ENCODE measurements at regions not wholly inside any gene's neighbourhood (a gene's known extent, or its start where the extent isn't known, plus 50 kb on each side); places are given as distances from the start of the nearest gene placed in this dataset.

DNA sequence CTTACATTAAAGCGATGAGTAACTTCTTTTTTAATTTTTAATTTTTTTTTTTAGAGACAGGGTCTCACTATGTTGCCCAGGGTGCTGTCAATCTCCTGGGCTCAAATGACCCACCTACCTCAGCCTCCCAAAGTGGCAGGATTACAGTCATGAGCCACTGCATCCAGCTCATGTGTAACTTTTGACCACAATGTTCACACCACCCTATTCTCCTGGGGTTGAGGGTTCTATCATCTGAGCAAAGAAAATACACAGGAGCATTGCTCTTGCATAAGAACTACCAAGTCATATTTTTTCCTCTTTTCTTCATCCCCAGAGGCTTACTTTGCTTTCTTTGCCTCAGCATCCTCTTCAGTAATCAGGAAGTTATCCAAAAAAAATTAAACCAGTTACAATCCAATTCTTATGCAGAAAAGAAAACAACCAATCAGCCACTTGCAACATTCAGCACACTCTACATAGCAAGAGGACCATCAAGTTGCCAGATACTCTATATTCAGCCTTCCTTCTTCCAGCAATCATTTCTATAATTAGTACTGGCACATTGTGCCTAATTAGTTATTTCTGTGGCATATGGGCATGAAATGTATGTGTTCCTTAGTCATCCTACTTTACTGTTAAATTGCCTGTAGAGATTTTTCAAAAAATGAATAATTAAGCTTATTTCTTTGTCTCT, 345.6 kb downstream of the AKAIN1 start:
- DNase-seq = no peak

DNA sequence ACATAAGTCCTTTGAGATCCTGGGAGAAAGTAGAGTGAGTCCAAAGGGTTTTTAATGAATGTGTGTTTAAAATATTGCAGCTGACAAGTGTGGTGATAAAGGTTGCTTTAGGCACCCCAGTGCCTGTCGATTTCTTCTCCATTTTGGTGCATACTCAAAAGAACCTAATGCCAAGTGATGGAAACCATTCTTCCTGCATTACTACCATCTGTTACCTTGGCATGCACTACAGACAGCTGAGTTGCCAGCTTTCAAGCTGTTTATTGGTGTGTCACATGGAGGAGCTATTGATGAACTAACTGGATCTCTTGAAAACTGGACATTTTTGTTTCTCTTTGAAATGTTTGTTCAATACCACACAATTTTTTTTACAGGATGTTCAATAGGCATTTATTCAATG, 350.0 kb downstream of the AKAIN1 start:
- DNase-seq = no peak

DNA sequence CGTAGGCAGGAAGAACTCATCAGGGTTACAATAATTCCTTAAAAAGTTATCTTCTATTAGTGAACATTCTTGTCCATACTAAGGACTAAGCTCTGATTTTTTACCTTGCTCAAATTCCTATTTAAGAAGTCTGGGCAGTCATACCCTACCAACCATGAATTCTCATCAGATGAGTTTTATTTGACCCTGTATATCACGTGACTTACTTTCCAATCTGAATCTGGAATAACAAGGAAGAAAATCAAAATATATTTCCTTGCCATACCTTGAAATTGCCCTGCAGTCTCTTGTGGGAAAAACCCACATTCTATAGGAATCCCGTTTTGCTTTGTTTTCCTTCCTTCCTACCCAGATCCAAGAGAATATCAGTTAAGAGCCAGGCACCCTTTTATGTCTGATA, 352.7 kb downstream of the AKAIN1 start:
- no peak for DNase-seq

DNA sequence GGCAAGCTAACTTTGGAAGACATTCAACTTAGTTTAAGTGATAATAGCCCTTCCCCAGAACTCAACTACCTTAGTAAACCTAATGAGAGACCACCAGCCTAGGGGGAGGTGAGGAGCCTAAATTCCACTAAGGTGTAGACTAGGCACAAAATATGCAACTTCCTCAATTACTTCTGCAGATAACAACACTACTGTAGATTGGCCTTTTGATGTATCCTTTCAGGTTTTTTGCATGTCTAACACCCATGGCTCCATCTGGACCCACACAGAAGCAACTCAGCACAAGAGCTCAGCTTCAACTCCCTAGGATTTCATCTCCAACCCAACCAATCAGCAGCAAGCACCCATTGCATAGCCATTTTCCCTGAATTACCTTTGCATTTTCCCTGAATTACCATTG, 353.3 kb downstream of the AKAIN1 start:
- no peak for DNase-seq

DNA sequence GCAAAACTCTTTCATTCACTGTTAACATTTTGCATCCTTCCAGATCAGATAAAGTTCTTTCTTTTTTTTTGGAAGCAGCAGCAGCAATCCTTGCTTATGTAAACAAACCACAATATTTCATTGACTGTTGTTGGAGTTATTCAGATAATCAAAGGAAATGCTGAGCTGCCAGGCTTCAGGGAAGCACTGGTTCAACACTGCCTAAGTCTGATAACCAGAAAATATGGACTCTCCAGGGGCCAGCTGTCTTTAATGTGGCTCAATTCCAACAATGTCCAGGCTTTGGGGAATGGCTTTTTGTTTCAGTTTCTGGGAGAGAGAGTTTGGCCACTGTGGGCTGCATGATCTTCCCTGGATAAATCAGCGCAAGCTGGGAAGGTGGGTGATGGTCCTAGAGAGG, 354.3 kb downstream of the AKAIN1 start:
- DNase-seq = no peak

DNA sequence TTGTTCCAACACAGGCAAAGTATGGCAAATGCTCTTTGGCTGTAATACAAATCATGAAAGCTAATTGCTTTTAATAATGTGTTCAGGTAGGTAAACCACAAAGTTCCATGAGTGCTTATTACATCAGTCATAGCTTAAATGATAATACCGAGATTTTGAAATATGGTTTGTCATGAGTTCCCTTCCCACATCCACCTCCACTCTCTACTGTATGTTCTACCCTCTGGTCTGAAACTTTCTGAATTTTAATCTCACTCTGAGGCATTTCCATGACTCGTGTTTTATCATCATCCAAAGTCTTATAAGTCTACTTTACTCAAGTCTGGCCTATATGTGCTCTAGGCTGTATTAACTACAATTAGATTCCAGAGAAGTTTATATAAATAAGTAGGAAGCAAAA, 354.8 kb downstream of the AKAIN1 start:
- DNase-seq = no peak

DNA sequence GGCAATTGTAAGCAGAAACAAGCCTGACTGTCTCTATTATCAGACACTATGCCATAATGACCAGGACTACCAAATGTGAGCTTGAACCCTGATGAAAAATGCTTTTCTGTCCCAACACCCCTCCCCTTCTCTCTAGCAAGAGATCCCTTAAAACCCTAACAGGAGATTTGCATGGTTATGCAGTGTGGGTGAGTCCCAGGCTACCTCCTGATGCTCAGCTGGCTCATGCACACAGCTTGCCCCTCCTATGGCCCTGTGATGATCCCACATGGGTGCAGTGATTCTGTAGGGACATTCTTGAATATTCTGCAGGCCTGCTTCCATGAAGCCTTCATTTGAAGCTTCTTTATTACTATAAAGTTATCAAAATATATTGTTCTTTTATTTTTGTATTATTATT, 357.4 kb downstream of the AKAIN1 start:
- no peak for DNase-seq

DNA sequence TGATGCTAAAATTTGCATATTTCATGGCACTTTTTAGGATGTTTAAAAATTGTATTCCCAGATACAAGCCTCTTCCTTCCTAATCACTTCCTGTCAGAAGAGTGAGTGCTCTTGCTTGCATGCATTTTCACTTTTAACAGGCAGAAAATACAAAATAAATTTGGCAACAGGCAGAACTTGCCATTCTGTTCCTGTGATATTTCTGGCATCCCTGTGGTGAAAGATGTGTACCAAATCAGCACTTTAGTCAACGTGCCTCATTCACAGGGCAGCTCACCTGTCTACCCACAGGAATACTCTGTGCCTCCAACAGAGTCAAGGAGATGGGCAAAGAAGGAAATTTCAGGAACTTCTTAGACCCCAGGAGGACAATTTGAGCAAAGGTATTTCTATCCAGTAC, 360.9 kb downstream of the AKAIN1 start:
- DNase-seq = no peak

DNA sequence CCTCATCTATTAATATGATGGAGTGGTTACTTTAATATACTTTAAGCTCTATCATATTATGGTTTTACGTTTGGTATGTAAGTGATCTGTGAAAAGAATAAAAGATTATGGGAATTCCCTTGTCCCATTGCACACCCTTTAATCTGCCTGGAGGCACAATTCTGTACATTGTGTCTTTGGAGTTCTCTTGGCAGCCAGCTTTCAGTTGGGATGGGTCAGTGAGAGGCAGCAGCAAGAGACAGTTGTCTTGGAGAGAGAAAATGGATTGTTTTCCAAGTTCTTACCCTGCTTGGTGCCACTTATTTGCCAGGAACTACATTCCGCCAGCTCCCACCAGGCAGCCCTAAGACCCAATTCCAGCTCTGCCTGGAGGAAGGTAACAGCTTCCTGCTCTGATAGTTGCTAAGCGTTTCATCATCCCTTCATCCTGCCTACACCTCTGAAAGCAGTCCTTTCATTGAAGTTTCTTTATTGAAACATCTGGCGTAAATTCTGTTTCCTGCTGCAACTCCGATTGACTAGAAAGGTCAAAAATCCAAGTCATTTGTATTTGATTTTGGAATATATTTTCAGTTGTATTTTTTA, 365.2 kb downstream of the AKAIN1 start:
- no peak for DNase-seq

DNA sequence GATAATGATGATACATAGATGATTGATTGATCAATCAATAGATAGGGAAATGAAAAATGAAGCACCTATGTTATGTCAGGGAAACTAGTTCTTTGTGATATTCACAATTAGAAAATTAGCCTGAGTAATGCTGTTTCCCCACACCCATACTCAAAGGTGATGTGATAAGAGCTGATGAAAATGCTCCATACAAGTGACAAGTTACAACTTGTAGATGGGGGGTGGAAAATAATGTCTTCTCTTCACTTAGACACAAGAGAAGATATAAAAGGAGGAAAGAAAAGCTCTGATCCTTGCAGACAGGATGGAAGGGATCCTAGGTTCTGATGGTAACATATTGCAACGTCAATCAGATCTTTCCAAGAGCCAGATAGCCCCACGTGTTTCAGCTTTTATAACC, 365.9 kb downstream of the AKAIN1 start:
- no peak for DNase-seq

DNA sequence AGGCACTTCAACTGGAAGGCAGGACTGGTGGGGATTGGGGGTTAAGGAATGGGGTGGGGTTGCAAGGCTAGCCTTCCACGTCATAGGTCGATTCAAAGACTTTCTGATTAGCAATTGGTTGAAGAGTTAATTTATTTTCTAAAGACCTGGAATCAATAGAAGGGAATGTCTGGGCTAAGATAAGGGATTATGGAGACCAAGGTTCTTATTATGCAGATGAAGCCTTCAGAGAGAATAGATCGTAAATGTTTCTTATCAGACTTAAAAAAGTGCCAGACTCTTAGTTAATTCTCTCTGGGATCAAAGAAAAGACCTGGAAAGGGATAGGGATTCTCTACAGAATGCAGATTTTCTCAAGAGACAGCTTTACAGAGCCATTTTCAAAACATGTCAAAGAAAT, 368.0 kb upstream of the DLGAP1 start:
- DNase-seq = no peak

DNA sequence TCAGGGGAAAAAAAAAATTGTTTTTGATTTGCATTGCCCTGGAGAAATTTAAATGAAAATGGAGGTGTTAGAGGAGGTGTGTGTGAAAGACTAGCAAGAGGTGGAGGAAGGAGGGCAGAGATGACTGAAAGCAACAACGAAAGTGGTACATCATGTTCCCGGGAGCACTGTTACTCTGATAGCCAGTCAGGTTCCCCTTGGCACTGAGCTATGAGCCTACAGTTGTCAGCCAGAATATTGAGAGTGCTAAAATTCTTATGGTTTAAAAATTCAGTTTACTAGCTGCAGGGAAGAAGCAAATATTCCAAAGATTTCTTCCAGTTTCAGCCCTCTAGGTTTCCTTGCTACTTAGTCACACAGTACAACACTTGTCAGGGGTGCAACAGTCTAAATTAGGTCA, 366.7 kb upstream of the DLGAP1 start:
- no peak for DNase-seq

DNA sequence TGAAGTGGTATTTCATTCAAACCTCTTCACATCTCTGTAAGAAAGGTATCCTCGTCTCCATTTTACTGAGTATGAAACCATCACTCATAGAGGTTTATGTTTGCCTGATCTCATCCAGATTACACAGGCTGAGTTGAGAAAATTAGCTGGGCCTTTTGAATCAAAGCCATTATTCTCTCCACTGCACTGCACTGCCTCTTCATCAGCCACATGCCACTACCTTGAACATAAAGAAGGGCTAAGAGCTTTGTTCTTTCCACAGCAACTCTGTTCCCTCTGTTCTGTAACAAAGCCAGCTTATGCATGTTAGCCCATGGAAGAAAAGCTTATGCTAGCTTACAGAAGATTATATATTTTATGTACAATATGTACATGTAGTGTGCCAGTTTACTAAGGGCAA, 362.6 kb upstream of the DLGAP1 start:
- no peak for DNase-seq

DNA sequence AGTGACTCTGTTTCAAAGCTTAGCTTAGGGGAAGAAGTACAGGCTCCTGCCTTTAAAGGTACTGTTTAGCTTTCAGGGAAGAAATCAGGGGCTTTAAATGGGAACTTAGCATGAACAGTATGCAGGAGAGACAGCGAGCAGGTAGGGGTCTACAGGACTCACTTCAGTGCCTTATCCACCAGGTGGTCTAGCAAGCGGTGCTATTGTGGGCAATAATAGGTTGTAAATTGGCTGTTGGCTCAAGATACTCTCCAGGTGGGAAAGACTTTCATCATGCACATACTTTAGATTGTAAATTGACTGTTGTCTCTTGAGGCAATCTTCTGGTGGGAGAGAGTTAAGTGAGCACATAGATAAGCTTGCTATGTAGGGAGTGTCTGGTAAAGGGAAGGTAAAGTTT, 358.6 kb upstream of the DLGAP1 start:
- no peak for DNase-seq

DNA sequence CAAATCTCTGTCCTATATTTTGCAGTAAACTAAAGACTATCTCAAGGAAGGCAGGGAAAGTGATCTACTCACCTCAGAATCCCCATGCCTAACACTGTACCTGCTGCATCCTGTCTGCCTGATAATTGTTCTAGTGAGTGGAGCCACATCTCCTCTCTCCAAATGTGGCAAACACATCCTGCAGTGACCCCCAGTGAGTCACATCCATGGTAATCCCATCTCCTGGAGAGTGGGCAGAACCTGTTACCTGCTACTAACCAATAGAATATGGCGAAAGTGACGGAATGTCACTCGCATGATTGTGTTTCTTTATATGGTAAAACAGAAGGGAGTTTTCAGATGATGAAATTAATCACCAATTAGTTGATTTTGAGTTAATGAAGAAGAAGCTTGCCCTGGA, 353.8 kb upstream of the DLGAP1 start:
- DNase-seq = no peak

DNA sequence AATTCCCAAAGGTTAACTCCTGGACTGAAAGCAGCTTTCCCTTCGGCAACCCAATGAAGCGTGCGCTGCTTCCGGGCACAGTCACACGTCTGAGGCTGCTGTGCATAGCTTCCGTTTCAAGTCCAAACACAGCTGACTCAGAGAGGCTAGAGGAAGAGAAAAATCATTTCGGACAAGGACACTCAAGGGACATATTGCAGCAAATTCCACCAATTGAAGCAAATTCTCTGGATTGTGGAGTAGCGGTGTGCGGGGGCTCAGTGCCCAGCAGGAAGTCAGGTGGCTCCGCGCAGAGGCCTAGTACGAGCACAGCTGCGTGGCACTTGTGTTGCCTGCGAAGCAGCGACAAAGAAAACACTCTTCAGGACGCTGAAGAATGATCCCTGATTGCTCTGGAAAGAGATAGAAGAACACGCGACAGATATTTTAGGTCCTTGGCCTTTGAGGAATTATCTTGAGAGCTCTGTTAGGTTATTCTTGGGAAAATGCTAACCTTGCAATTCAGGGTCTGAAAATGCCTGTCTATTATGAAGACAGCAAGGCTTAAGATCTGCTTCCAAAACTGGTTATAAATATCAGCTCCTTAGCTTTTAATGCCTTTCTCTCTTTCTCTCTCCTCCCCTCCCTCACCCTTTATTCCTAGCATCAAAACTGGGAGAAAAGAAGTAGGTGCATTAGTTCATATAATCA, 352.6 kb upstream of the DLGAP1 start:
- DNase-seq = no peak

DNA sequence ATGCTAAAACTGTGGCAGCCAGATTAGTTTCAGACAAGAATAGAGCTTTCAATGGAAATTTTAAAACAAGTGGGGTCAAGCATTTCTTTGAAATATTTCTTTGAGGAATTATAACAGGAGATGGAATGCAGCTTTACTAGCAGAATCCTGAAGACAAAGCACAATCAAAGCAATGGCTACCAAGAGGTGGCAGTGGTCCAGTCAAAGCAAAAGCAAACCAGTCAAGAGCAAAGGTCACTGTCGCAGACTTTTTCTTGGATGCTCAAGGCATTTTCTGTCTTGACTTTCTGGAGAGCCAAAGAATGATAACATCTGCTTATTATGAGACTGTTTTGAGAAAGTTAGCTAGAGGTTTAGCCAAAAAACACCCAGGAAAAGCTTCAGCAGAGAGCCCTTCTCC, 351.2 kb upstream of the DLGAP1 start:
- DNase-seq = no peak

DNA sequence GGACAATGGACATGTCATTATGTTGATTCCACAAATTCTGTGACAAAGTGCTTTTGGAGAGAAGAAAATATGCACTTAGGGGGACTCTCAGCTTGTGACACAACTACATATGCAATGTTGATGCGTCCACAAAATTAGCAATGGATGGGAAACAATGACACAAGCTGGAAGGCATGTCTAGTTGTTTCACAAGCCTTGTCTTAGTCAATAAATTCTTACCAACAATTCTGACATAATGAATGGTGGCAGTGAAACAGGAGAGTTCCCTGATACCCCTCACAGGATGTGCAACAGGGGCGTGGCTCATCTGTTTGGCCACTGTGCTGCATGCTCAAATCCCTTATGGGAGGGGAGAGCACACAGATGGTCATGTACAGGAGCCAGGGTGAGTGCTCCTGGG, 347.2 kb upstream of the DLGAP1 start:
- DNase-seq = no peak

DNA sequence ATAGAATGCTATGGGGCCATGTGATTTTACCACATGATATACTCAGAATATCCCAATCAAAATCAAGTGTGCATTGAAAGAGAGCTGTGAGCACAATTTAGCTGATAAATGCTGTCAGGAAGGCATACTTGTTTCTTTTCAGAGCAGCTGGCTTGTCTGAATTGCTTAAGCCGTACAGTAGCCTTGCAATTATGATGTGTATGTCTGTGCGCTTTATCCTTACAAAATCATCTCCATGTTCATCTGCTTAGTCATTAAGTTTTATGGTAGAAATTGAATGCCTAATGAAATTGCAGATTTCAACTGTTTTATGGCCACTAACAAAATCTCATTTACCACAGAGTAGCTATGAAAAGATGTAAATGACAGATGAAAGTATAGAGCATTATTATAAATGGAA, 346.0 kb upstream of the DLGAP1 start:
- DNase-seq = no peak

DNA sequence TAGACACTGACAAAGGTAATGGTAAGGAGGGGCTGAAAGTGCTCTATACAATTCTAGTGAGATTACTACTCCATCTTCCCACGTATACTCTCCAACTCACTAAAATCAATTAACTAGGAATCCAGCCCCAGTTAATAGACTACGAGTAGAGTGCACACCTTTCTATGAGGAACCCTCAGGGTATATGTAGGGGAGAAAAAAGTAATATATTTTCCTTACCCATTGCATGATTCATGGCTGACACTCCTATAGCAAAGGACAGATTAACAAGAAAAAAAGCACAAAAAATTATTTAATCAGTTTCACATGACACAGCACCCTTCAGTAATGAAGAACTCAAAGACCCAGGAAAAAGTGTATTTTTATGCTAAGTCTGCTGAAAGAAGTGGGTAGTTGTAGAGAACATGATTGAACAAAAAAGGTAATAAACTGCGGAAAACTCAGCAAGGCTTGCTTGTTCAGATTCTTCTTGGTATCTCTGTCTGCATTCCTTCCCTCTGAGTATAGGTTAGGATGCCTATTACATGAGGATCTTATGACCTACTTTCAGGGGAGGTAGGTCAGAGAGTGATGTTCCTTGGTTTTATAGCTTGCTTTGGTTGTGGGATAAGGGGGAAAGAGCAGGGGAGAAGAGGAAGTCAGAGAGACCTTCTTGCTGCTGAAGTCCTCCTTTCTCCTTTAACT, 342.0 kb upstream of the DLGAP1 start:
- no peak for DNase-seq

DNA sequence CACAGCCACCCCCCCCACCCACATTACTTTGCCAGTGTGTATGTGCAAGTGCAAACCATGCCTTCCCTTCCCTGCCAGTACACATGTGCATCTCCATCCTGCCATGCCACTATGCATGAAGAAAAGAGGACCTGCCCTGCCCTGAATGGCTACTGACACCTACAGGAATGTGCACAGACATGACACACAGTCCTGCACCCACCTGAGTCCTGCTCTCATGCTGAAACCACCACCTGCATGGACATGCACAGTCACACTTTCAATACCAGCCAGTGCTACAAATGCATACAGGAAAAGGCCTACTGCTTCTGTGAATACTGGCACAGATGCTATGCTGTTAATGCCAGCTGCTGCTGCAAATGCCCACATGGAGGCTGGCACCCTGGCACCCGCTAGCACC, 334.4 kb upstream of the DLGAP1 start:
- DNase-seq = no peak

DNA sequence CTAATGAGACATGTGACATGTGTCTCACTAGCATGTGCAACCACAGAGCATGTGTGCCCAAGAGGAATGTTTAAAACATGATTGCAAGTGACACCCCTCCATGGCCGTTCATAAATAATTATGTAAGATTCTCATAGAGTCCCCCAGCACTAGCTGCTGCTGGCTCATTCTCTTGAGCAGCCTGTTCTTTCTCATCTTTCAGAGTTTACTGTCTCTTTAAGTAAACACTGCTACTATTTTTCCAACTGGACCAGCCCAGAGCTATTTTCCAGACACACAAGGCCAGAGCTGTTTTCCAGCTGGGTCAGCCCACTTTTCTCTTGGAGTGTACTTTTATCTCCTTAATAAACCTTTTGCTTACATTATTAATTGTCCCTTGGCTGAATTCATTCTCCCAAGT, 326.8 kb upstream of the DLGAP1 start:
- no peak for DNase-seq

DNA sequence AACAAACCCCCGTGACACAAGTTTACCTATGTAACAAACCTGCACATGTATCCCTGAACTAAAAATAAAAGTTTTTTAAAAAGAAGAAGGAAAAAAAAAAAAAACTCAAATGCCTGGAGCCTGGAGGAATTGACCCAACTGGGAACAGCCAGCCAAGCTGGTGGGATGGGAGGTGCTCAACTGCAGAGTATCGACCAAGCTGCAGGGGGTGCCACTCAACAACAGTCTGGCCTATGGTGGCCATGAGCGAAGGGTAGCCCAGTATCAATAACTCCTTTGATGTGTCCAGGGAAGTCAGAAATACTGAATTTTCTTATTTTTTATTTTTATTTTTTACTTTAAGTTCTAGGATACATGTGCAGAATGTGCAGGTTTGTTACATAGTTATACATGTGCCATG, 310.3 kb upstream of the DLGAP1 start:
- no peak for DNase-seq

DNA sequence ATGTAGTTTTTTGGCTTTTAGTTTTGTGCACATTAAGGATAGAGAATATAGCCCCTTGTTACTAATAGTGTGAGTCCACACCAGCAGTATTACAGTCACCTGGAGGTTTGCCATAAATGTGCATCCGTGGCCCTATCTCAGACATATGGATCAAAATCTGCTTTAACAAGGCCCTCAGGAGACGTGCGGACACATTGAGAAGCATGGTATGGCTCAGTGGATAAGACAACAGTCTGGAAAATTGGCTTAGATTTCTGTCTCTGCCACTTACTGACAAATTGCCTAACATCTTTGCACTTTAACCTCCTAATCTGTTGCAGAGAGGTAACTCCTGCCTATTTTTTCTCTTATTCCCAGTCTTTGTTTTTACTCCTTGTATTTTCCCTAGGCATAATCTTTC, 307.2 kb upstream of the DLGAP1 start:
- no peak for DNase-seq

All from stimulated activated CD4-positive, alpha-beta T cell treated with anti-CD3 and anti-CD28 coated beads, Interleukin-4, amount 100 ng/mL, for 24 hours (primary cell).